Activated CD8-positive, alpha-beta T cell treated with anti-CD3 and anti-CD28 coated beads for 36 hours (primary cell): ENCODE measurements at regions not wholly inside any gene's neighbourhood (a gene's known extent, or its start where the extent isn't known, plus 50 kb on each side); places are given as distances from the start of the nearest gene placed in this dataset.

Source experiments
- ATAC-seq: fragments of 200-7000 bp; cut with Tn5 transposase; one replicate; pipeline ENCODE4 v1.10.0; 2021; ENCODE audit warnings: mild to moderate bottlenecking, moderate library complexity
- CTCF ChIA-PET: fragments of 350-600 bp; sonication (Branson Sonifier 250); formaldehyde crosslinking; loops from one replicate; lab custom pipeline; 2021; ENCODE audit warnings: antibody characterized with exemption; lab: Charles Lee
- POLR2A ChIA-PET: fragments of 350-600 bp; sonication (Branson Sonifier 250); formaldehyde crosslinking; loops from one replicate; lab custom pipeline; 2021; ENCODE audit warnings: antibody characterized with exemption; lab: Charles Lee
- DNase-seq: peaks from one replicate; pipeline ENCODE4 v3.0.0-alpha.2; 2020
- H3K27ac Mint-ChIP-seq: one replicate; pipeline ENCODE4 v1.8.0; 2021; ENCODE audit warnings: mild to moderate bottlenecking, mixed read lengths
- H3K27me3 Mint-ChIP-seq: one replicate; pipeline ENCODE4 v1.8.0; 2021; ENCODE audit warnings: mixed read lengths
- H3K36me3 Mint-ChIP-seq: one replicate; pipeline ENCODE4 v1.8.0; 2021; ENCODE audit warnings: low read depth, mixed read lengths
- H3K4me1 Mint-ChIP-seq: one replicate; pipeline ENCODE4 v1.8.0; 2021; ENCODE audit warnings: low read depth, mixed read lengths
- H3K4me3 Mint-ChIP-seq: one replicate; pipeline ENCODE4 v1.8.0; 2021; ENCODE audit warnings: mild to moderate bottlenecking, moderate library complexity, mixed read lengths
- H3K9me3 Mint-ChIP-seq: one replicate; pipeline ENCODE4 v1.8.0; 2021; ENCODE audit warnings: mixed read lengths
- intact Hi-C: fragments of 100-400 bp; cut with micrococcal nuclease; formaldehyde crosslinking; loops from one replicate; pipeline ENCODE4 v1.10.0; 2022
- TF ChIP-seq, protein P1 (sequence below): fragments of 200-600 bp; IDR thresholded peaks from one replicate; pipeline ENCODE4 v1.8.0; 2022; ENCODE audit warnings: antibody characterized with exemption, mild to moderate bottlenecking

DNA sequence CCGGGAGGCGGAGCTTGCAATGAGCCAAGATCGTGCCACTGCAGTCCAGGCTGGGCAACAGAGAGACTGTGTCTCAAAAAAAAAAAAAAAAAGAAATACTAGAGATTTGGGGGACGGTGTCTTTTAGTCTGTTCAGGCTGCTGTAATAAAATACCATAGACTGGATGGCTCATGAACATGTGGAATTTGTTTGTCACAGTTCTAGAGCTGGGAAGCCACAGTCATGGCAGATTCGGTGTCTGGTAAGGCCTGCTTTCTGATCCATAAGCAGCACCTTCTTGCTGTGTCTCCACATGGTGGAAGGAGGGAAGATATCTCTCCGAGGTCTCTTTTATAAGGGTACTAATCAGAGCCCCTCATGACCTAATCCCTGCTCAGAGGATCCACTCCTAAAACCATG lies 102.7 kb upstream of the MKLN1 start:
- no peak for ATAC-seq
- POLR2A ChIA-PET, result no interaction called here
- H3K36me3 Mint-ChIP-seq, result no peaks in the 10 kb centered on the region
- no peak overlapping the region for H3K4me3 Mint-ChIP-seq
- H3K9me3 Mint-ChIP-seq, result no peaks in the 10 kb centered on the region
- CTCF ChIA-PET, result no interaction called here
- intact Hi-C loops, result no loop called here
- TF ChIP-seq, protein P1, sequence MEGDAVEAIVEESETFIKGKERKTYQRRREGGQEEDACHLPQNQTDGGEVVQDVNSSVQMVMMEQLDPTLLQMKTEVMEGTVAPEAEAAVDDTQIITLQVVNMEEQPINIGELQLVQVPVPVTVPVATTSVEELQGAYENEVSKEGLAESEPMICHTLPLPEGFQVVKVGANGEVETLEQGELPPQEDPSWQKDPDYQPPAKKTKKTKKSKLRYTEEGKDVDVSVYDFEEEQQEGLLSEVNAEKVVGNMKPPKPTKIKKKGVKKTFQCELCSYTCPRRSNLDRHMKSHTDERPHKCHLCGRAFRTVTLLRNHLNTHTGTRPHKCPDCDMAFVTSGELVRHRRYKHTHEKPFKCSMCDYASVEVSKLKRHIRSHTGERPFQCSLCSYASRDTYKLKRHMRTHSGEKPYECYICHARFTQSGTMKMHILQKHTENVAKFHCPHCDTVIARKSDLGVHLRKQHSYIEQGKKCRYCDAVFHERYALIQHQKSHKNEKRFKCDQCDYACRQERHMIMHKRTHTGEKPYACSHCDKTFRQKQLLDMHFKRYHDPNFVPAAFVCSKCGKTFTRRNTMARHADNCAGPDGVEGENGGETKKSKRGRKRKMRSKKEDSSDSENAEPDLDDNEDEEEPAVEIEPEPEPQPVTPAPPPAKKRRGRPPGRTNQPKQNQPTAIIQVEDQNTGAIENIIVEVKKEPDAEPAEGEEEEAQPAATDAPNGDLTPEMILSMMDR, result no peak
- no peak for DNase-seq
- H3K27ac Mint-ChIP-seq, result no peak overlapping the region
- H3K4me1 Mint-ChIP-seq, result peaks cover 7% of the 10 kb centered on the region
- no peaks in the 10 kb centered on the region for H3K27me3 Mint-ChIP-seq

DNA sequence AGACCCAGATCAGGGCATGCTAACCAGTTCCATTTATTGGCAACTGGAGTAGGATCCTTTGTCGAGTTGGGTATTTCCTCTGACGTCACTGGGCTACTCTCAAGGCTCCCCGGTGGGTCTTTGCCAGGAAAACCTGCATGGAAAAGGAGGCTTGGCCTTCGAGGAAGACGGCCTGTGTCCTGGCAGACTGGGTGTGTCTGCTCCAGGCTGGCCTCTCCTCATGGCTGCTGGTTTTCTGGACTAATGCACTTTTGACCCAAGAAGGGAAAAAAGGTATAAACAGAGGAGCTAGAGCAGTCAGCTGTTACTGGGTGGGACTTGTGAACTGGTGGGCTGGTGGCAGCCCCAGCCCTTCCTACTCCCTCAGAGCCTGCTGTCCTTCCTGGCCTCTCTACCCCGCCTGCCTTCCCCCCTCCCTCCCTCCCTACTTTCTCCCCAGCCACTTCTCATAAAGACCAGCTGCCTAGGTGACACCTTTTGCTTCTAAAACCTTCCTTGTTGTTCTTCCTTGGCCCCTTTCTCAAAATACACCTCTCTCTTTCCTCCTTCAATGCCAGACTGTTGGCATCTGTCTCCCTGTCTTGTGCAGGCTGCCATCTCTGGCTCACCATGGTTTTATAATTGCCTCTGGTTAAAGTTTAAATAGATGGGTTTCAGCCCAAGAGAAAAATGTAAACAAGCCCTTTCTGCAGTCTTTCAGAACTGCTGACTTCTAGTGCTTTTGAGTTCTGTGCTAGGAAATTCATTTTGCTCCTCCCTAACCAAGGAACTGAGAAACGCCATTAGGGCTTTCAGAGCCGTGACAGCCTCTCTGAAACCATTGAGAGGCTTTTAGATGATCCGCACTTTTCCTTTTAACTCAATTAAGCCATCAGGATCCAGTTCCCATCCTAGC lies 101.8 kb upstream of the MKLN1 start:
- no peak overlapping the region for H3K4me3 Mint-ChIP-seq
- ChIA-PET POLR2A (no interaction called here), CTCF (no interaction called here)
- no peak for DNase-seq
- ATAC-seq, result no peak
- H3K9me3 Mint-ChIP-seq, result no peaks in the 10 kb centered on the region
- peaks cover 8% of the 10 kb centered on the region for H3K4me1 Mint-ChIP-seq
- H3K27me3 Mint-ChIP-seq, result no peaks in the 10 kb centered on the region
- no peaks in the 10 kb centered on the region for H3K36me3 Mint-ChIP-seq
- no peak overlapping the region for H3K27ac Mint-ChIP-seq
- intact Hi-C loops, result no loop called here
- TF ChIP-seq, protein P1, result no peak

DNA sequence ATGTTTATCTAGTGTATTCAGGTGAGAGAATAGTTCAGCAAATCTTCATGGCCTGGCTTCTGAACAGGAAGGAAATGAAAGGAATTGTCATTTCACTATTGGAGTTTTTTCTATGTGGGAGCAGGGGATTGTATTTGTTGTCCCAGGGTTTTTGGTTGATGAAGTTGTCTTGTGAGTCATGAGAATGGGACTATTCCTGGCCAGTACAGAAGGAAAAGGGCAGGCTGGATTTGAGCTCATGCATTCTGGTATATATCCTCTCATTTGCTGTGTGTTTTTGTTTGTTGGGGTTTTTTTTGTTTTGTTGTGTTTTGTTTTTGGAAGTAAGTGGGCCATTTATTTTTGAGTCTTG lies 101.2 kb upstream of the MKLN1 start:
- H3K9me3 Mint-ChIP-seq, result no peaks in the 10 kb centered on the region

DNA sequence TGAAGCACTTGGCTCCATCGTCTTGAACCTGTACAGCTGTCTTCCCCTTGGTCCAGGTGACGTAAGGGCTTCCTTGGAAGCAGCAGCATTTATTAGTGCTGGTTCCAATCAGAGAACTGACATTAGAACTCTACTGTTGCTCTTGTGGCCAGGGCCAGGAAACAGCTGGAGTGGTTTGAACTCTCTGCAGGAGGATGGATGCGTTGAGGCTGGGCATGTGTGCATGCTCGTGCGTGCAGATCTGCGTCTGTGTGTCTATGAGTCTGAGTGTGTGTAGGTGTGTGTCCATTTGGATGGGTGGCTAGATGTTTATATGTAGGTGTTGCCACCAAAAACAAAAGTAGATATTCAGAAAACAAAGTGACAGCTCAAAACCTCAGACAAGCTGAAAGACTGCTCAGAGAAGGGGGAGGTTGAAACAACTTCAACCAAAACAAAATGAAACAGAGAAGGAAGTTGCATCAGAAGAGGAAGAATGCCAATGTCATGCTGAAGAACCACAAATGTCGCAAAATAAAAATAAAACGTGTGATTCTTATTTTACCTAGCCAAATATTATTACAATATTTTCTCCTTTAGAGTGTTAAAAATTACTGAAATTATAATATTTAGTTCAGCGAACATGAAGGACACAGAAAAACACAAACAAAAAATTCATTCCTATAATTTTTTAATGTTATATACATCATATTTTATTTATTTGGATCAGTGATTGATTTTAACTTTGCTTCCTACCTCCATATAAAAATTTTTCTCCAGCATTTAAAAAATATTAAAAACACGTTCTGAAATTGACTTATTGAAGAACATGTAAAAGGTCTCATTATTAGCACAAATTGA lies 96.1 kb upstream of the MKLN1 start:
- H3K36me3 Mint-ChIP-seq, result peaks cover 4% of the 10 kb centered on the region
- no peaks in the 10 kb centered on the region for H3K27me3 Mint-ChIP-seq
- peak overlapping the region; percentile 59 for H3K4me3 Mint-ChIP-seq
- DNase-seq, result peak; percentile 84
- intact Hi-C loops, result loop anchor here (5.0 kb wide), 1 partner anchor 124 kb away; no protein-coding TSS in a partner anchor
- ChIA-PET CTCF (interaction anchor here (0.6 to 1.3 kb wide), 3 partner anchors 42 to 71 kb away, joined by 3 to 4 read pairs (median 3); no protein-coding TSS in a partner anchor), POLR2A (interaction anchor here (0.8 to 8.0 kb wide), 5 partner anchors 11 to 123 kb away, joined by 3 to 49 read pairs (median 4); partner anchors contain the start of gene MKLN1)
- peak overlapping the region; percentile 95 for H3K27ac Mint-ChIP-seq
- TF ChIP-seq, protein P1, result no peak
- ATAC-seq, result peak; percentile 74
- H3K4me1 Mint-ChIP-seq, result peaks cover 46% of the 10 kb centered on the region
- H3K9me3 Mint-ChIP-seq, result no peaks in the 10 kb centered on the region

More for the DNA sequence above, 101.2 kb upstream of the MKLN1 start:
- Mint-ChIP-seq H3K27me3 (no peaks in the 10 kb centered on the region), H3K4me1 (peaks cover 14% of the 10 kb centered on the region), H3K36me3 (no peaks in the 10 kb centered on the region), H3K4me3 (no peak overlapping the region), H3K27ac (no peak overlapping the region)
- ChIA-PET POLR2A (no interaction called here), CTCF (no interaction called here)
- DNase-seq (no peak), ATAC-seq (no peak)
- TF ChIP-seq, protein P1, result no peak
- intact Hi-C loops, result no loop called here
